Esophagus squamous epithelium (tissue), 5 donors: ENCODE measurements at regions not wholly inside any gene's neighbourhood (a gene's known extent, or its start where the extent isn't known, plus 50 kb on each side); places are given as distances from the start of the nearest gene placed in this dataset.

Experiments
- DNase-seq: peaks from one replicate; lab custom pipeline; 2025; lab: John Stamatoyannopoulos, UW
- H3K27ac ChIP-seq, 4 donors: fragments of 200-600 bp; sonication (generic); one replicate each; pipeline ENCODE4 v1.5.1; 2016 to 2019; ENCODE audit warnings: mild to moderate bottlenecking in 1 of 4
- H3K27me3 ChIP-seq, 4 donors: fragments of 200-600 bp; sonication (generic); 1 replicate in 3 of 4; 2 replicates in 1 of 4; pipeline versions ENCODE4 v1.5.1 to v1.6.0; 2017 to 2021; ENCODE audit warnings: antibody characterized with exemption in 1 of 4
- H3K36me3 ChIP-seq, 3 donors: fragments of 200-600 bp; sonication (generic); one replicate each; pipeline ENCODE4 v1.5.1; 2016 to 2019
- H3K4me1 ChIP-seq, 3 donors: fragments of 200-600 bp; sonication (generic); one replicate each; pipeline ENCODE4 v1.5.1; 2017 to 2019
- H3K4me3 ChIP-seq, 4 donors: fragments of 200-600 bp; sonication (generic); 1 replicate in 3 of 4; 2 replicates in 1 of 4; pipeline ENCODE4 v1.5.1; 2016 to 2019; ENCODE audit warnings: mild to moderate bottlenecking in 2 of 4, moderate library complexity in 1 of 4
- H3K9me3 ChIP-seq, 3 donors: fragments of 200-600 bp; sonication (generic); one replicate each; pipeline ENCODE4 v1.5.1; 2016 to 2019
- POLR2A ChIP-seq, 4 donors: fragments of 450-650 bp; IDR thresholded peaks; one replicate each; pipeline ENCODE4 v1.6.1; 2017; ENCODE audit warnings: antibody characterized with exemption in 4 of 4, mild to moderate bottlenecking in 4 of 4, moderate library complexity in 3 of 4
- WGBS, 2 donors: methylation state at CpG; one replicate each; pipeline ENCODE4 v1.1.5; 2018; 5-methylcytosine and 5-hydroxymethylcytosine counted together
- intact Hi-C: fragments of 100-400 bp; cut with DNase I; formaldehyde crosslinking; loops from one replicate; pipeline ENCODE4 v1.15.0; 2022
- TF ChIP-seq, protein P1 (sequence below), 6 experiments: fragments of 450-650 bp in 4 of 6; fragments of 200-600 bp in 2 of 6; sonication (generic) in 2 of 6; IDR thresholded peaks; one replicate each; pipeline ENCODE4 v1.5.1; 2016 to 2019; ENCODE audit warnings: antibody characterized with exemption in 6 of 6, mild to moderate bottlenecking in 4 of 6, moderate library complexity in 4 of 6
- donor health status: DM: yes; HTN: yes; CAD: no.

GRCh38 chr2:128598862-128599441 is 280.3 kb upstream of the HS6ST1 start:
- DNase-seq: no peak
- H3K9me3 ChIP-seq: no peaks in the 10 kb centered on the region
- no peaks in the 10 kb centered on the region for H3K27me3 ChIP-seq
- WGBS, 2 donors: 87 to 100% methylated on average over 4 of the region's 4 CpGs
- H3K4me1 ChIP-seq: no peaks in the 10 kb centered on the region
- no peak overlapping the region for H3K4me3 ChIP-seq
- no peak overlapping the region for H3K27ac ChIP-seq
- H3K36me3 ChIP-seq: no peaks in the 10 kb centered on the region
- TF ChIP-seq, protein P1, sequence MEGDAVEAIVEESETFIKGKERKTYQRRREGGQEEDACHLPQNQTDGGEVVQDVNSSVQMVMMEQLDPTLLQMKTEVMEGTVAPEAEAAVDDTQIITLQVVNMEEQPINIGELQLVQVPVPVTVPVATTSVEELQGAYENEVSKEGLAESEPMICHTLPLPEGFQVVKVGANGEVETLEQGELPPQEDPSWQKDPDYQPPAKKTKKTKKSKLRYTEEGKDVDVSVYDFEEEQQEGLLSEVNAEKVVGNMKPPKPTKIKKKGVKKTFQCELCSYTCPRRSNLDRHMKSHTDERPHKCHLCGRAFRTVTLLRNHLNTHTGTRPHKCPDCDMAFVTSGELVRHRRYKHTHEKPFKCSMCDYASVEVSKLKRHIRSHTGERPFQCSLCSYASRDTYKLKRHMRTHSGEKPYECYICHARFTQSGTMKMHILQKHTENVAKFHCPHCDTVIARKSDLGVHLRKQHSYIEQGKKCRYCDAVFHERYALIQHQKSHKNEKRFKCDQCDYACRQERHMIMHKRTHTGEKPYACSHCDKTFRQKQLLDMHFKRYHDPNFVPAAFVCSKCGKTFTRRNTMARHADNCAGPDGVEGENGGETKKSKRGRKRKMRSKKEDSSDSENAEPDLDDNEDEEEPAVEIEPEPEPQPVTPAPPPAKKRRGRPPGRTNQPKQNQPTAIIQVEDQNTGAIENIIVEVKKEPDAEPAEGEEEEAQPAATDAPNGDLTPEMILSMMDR (IDR thresholded peaks at IDR 0.05): no peak
- TF ChIP-seq POLR2A (IDR thresholded peaks at IDR 0.05): no peak
- intact Hi-C loops: no loop called here

- Histone ChIP-seq H3K36me3 (no peaks in the 10 kb centered on the region), H3K27me3 (no peaks in the 10 kb centered on the region), H3K9me3 (no peaks in the 10 kb centered on the region), H3K4me1 (no peaks in the 10 kb centered on the region), H3K4me3 (no peak overlapping the region), H3K27ac (no peak overlapping the region)
- TF ChIP-seq POLR2A (IDR thresholded peaks at IDR 0.05): no peak
- TF ChIP-seq, protein P1 (IDR thresholded peaks at IDR 0.05): no peak
- 97% methylated on average over 5 of the region's 8 CpGs; no CpG with 5 or more reads in 1 of the 2 donors for WGBS, 2 donors
- DNase-seq: no peak
- intact Hi-C loops: no loop called here
Measured at GRCh38 chr2:128599700-128600099, 281.0 kb upstream of the HS6ST1 start.

GRCh38 chr2:128600581-128601297 is 282.1 kb upstream of the HS6ST1 start:
- Histone ChIP-seq H3K36me3 (no peaks in the 10 kb centered on the region), H3K27ac (no peak overlapping the region), H3K4me3 (no peak overlapping the region), H3K9me3 (no peaks in the 10 kb centered on the region), H3K4me1 (no peaks in the 10 kb centered on the region), H3K27me3 (no peaks in the 10 kb centered on the region)
- intact Hi-C loops: no loop called here
- 83 to 87% methylated on average over 10 to 13 of the region's 15 CpGs for WGBS, 2 donors
- no peak for DNase-seq
- no peak for TF ChIP-seq POLR2A (IDR thresholded peaks at IDR 0.05)
- TF ChIP-seq, protein P1 (IDR thresholded peaks at IDR 0.05): no peak

DNA sequence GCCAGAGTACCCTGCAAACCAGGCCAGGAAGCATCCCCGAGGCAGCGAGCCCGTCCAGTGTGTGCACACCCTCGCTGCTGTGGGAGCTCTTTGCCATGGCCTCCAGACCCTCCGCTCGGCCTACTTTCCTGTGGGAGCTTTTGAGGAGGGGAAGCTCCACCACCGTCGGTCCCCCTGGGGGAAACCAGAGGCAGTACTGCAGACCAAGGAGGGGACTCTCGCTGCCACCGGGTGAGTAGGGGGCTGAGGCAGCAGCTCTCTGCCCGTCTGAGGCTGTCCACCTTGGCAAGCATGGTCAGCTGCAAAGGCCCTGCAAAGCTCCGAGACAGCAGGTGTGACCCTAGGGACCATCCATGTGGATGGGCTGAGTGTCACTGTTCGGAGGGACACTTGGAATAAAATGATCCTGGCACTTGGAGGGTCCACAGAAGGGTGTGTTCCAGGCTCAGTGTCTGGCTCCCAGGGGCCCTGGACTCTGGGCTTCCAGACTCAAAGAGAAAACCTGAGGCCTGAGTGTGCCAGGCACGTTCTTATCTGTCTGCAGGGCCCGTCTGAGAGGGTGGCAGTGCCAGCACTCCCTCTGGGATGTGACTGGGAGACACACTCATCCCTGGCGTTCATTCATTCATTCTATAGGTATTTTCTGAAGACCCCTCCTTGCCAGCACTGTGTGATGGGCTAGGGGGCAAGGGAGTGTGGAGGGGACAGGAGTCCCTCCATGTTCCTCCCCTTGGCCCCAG is 282.8 kb upstream of the HS6ST1 start:
- 66 to 97% methylated on average over 4 to 5 of the region's 16 CpGs for WGBS, 2 donors
- DNase-seq: no peak
- H3K36me3 ChIP-seq: no peaks in the 10 kb centered on the region
- H3K4me3 ChIP-seq: no peak overlapping the region
- H3K9me3 ChIP-seq: no peaks in the 10 kb centered on the region
- no peak overlapping the region for H3K27ac ChIP-seq
- TF ChIP-seq POLR2A (IDR thresholded peaks at IDR 0.05): no peak
- TF ChIP-seq, protein P1 (IDR thresholded peaks at IDR 0.05): no peak
- intact Hi-C loops: no loop called here
- H3K4me1 ChIP-seq: no peaks in the 10 kb centered on the region
- no peaks in the 10 kb centered on the region for H3K27me3 ChIP-seq
